HG03025 (cell line): ENCODE measurements at regions not wholly inside any gene's neighbourhood (a gene's known extent, or its start where the extent isn't known, plus 50 kb on each side); places are given as distances from the start of the nearest gene placed in this dataset.

Experiments
- ATAC-seq: cut with Tn5 transposase; IDR thresholded peaks from one replicate; pipeline ENCODE4 v1.9.1; 2021; ENCODE audit warnings: mild to moderate bottlenecking, moderate library complexity; ENCODE audit not compliant: unreplicated experiment, low FRiP score

DNA sequence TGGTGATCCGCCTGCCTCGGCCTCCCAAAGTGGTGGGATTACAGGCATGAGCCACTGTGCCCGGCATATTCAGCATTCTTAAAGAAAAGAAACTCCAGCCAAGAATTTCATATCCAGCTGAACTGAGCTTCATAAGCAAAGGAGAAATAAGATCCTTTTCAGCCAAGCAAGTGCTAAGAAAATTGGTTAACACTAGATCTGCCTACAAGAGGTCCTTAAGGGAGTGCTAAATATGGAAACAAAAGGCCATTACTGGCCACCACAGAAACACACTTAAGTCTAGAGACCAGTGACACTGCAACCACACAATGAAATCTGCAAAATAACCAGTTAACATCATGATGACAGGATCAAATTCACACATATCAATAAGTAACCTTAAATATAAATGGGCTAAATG lies 331.5 kb downstream of the MAN2A1 start:
- ATAC-seq = no peak

- no peak for ATAC-seq
Measured at GRCh38 chr5:110025160-110025559, 335.4 kb downstream of the MAN2A1 start.

DNA sequence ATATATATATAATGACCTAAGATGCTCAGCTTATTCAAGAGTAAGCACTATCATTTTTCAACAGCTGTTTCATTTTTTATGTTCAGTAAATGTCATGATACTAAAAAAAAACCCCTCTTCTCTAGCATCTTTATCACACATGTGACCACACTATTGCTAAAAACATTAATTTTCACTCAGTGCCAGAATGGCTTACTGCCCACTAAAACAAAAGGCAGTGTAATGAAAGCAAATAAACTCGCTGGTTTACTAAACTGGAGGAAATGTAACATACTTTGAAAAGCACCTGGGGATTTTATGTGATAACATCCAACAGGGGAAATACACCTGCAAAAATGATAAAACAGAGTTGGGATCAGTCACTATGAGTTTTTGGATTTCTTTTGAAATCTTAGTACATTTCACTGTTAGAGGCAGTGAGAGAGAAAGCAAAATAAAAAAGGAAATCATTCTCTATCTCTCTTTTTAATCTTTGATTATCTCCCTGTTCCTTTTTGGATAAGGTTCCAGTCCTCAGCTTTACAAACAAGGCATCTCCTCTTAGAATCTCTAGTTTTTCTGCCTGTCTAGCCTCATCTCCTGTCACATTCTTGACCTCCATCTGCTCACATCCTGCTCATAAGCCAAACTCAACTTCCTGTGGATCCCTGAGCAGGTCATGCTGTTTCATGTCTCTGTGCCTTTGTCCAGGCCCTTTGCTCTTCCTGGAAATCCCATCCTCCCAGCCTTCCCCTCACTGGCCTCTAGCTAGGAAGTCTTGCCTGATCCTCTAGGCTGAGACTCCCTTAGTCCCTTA lies 338.0 kb downstream of the MAN2A1 start:
- ATAC-seq = no peak

- no peak for ATAC-seq
Measured at GRCh38 chr5:110031402-110032140, 341.8 kb downstream of the MAN2A1 start.

- ATAC-seq = no peak
Measured at GRCh38 chr5:110032376-110032775, 342.6 kb downstream of the MAN2A1 start.

- no peak for ATAC-seq
Measured at GRCh38 chr5:110034056-110034600, 344.4 kb downstream of the MAN2A1 start.

GRCh38 chr5:110038297-110038997 lies 348.7 kb downstream of the MAN2A1 start:
- ATAC-seq = no peak

DNA sequence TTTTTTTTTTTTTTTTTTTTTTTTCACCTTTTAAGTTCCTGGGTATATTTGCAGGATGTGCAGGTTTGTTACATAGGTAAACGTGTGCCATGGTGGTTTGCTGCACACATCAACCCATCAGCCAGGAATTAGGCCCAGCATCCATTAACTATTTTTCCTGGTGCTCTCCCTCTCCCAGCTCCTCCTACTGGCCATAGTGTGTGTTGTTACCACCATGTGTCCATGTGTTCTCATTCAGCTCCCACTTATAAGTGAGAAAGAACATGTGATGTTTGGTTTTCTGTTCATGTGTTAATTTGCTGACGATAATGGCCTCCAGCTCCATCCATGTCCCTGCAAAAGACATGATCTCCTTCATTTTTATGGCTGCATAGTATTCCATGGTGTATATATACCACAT lies 350.5 kb downstream of the MAN2A1 start:
- no peak for ATAC-seq

- no peak for ATAC-seq
Measured at GRCh38 chr5:110043025-110043424, 353.3 kb downstream of the MAN2A1 start.

DNA sequence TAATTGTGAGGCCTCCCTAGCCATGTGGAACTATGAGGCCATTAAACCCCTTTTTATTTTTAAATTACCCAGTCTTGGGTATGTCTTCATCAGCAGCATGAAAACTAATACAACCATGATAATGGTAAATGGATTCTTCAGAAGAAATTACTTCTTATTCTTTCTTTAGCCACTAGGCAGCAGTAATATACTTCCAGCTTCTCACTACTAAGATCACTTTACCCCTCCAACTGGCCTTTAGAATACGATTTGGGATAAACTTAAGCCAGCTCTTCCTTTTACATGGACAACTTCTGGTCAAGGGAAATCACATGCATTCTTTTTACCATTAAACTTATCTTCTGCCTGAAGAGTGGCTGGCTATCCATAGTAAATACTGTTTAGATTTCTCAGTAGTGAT lies 355.4 kb downstream of the MAN2A1 start:
- no peak for ATAC-seq

GRCh38 chr5:110048491-110048890 lies 358.8 kb downstream of the MAN2A1 start:
- ATAC-seq = no peak

GRCh38 chr5:110049816-110050215 lies 360.1 kb downstream of the MAN2A1 start:
- no peak for ATAC-seq

DNA sequence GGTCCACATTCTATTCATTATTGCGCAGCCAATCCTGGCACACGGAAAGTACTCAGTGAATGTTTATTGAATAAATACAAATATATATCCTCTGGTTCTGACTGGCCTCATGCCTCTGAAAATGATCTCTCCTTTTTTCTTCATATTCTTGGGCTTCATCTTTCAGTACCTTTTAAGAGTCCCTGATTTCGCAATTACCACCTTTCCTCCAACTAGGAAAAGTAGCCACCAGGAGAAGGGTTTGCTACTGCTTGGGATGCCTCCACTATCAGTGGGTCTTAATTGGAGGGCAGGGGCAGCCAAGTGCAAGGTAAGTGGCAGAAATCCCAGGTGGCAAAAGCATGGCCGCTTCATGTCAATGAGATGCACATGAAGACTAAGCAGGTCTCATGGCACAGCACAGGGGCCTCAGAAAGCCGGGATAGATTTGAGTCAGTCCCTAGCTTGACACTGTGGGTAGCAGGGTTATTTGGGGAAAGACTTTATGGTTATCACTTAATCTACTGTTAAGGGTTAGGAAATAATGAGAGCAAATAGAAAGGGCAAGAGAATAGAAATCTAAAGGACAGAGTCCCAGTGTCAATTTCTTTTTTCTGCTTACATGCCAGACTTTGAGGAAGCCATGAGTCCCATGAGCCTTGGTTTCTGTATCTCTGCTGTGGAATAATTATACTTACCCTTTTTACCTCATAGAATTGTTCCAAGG lies 361.1 kb downstream of the MAN2A1 start:
- ATAC-seq = no peak

DNA sequence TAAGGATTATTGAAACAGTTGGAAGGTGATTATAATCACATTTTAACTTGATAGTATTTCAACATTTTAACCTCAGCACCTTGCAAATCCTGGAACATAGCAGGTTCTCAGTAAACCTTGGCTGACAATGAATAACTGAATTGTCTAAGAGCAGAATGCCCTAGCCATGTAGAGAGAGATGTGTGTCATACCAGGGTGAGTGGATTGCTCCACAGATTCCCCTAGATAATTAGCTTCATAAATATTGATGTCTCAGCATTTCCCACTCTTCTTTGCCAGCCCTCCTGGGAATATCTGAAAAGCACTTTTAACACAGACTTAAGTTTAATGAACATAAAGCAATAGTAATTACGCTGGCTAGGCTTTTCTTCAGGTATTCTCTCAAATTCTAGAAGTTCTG lies 363.5 kb downstream of the MAN2A1 start:
- ATAC-seq = no peak

- ATAC-seq = no peak
Measured at GRCh38 chr5:110053824-110054223, 364.1 kb downstream of the MAN2A1 start.

- no peak for ATAC-seq
Measured at GRCh38 chr5:110054240-110054639, 364.5 kb downstream of the MAN2A1 start.

- ATAC-seq = no peak
Measured at GRCh38 chr5:110055302-110055701, 365.6 kb downstream of the MAN2A1 start.

DNA sequence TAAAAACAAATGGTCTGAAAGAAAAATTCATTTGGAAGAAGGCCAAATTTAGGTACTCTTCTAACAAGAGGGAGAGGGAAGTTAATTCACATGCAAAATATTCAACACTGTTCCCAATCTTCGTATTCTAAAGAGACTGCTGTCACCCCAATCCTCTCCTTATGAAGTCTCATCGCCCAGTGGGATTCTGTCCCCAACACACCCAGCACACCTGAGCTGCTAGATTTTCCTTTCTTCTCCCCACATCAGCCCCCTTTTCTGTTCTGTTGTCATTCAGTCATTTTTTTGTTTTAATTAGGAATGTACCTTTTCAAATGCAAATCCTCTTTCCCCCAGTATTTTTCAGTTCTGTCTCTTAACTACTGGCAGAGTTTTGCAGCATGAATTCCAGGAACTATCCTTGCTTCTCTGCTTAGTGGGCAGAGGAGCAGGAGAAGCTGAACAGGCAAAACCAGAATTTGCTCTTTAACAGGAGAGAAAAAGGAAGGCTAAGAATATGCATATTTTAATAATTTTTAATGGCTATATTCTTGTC lies 366.9 kb downstream of the MAN2A1 start:
- no peak for ATAC-seq

DNA sequence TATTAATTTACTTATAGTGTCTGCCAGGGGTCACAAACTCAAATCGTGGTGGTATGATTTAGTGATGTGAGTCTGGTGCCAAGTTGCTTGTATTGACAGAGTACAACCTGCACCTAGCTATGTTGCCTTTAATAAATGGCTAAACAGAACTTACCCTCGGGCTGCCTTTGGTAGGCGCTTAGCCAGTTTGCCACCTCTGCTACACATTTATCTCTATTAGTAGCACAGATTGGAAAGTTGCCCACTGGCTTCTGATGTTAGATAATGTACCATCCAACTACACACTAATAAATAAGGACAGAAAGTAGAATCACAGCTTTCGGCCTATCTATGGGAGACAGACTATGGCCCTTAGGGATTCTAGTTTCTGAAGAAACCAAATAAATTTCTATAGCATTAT lies 368.4 kb downstream of the MAN2A1 start:
- no peak for ATAC-seq

- no peak for ATAC-seq
Measured at GRCh38 chr5:110062246-110062645, 372.5 kb downstream of the MAN2A1 start.
